GM21526 (cell line): ENCODE measurements at regions not wholly inside any gene's neighbourhood (a gene's known extent, or its start where the extent isn't known, plus 50 kb on each side); places are given as distances from the start of the nearest gene placed in this dataset.

Experiments
- ATAC-seq: cut with Tn5 transposase; IDR thresholded peaks from one replicate; pipeline ENCODE4 v1.9.1; 2021; ENCODE audit warnings: moderate library complexity; ENCODE audit not compliant: unreplicated experiment, low FRiP score

DNA sequence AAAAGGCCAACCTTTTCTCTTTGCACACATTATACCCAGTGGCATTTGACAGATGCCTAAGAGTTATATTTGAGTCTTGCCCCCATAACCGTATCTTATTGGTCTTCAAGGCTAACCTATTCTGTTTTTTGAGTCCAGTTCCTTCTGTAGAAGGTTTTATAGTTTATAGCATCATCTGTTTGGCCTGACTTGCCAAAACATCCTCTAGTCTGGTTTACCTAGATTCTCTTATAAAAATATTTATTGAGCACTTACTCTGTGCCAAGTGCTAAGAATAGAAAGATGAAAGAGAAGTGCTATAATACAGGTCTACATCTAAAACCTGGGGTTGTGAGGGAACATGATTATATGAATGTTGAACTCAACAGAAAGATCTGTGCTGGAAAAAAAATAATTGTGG is 55.9 kb upstream of the PIP4K2A start:
- ATAC-seq = no peak

DNA sequence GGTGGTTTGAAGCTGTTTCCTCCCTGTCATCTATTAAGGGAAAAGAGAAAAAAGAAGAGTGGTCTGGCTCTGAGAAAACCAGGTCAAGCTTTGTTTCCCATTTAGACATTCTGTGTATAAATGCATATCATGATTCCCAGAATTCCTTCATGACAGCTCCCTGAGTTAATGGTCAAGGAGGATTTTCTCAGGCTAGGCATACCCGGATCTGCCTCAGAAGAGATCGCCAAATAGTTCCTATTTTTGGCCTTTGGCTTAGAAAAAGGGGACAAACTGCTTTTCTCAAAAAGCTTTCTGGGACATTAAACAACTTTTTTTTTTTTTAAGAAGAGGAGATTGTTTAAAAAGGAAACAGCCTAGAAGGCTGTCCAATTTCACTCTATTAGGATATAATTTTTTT is 53.5 kb upstream of the PIP4K2A start:
- no peak for ATAC-seq

DNA sequence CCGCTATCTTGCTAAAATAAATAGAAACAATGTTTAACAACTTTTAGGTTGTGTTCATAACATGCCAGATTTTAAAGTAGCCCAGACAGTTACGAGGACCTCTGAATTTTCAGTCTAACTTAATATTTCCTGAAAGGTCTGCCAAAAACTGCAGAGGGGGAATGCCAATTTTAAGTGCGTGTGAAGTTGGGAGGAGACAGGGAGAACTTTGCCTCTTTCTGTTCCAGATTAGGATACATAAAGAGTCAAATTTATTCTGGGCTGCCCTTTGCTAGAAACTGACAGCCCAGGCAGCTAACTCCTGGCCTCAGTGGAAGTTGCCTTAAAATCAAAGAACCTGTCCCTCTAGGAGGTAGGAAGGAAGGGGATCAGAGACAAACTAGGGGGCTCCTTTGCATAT is 52.3 kb upstream of the PIP4K2A start:
- ATAC-seq = no peak

DNA sequence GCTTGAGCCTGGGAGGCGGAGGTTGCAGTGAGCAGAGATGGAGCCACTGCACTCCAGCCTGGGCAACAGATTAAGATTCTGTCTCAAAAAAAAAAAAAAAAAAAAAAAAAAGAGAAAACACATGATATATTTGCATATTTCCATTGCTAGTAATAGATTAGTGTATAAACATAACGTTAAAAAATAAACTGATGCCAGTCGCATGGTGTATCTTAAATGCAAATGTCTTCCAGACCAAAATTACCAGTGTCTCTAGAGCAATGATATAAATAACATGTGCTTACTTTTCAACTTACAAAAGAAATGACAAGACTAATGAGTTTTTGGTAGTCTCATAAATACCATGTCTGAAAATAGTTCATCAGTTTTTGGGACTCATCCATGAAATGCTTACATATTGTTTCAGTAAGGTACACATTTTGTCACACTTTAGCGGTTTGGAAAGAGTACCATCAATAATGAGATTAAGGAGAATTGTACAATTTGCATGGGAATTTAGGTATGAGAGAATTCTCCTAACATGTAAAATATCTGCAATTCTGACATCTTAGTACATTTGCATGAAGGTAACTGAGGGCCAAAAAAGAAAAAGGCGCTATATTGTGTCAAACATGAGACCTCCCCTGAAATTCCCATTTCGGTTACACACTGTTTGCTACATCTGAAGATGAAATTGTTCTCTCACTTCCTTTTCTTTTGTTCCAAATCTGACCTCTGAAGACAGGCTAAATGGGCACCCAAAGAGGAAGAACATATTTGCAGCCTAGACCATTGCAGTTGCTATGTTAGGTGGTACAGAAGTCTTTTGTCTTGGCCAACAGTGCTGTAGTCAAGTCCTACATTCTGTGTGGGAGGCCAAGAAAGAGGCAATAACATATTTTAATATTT is 51.5 kb upstream of the PIP4K2A start:
- peak; percentile 79 for ATAC-seq

DNA sequence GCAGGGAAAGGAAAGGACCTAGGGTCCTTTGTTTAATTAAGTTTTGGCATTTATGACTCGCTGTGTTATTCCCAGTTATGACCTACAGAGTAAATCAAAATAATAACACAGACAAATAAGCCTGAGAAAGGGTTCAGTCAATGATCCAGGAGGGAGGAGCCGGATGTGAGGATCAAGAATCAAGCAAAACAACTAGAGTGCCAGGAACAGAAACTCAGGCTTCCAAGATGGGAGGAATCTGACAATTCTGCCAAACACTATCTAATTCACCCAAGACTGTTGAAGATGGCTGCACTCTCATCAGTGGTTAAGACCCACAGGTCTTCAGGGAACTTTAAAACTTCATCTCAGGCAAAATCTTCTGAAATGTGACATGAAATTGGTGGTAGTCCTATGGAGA is 50.3 kb upstream of the PIP4K2A start:
- ATAC-seq = no peak
